Gastroesophageal sphincter (tissue), 3 donors: ENCODE measurements at regions not wholly inside any gene's neighbourhood (a gene's known extent, or its start where the extent isn't known, plus 50 kb on each side); places are given as distances from the start of the nearest gene placed in this dataset.

Source experiments
- EP300 ChIP-seq: sonication (generic); formaldehyde crosslinking; IDR thresholded peaks from one replicate; pipeline ENCODE4 v1.6.1; 2017; ENCODE audit warnings: antibody characterized with exemption, mild to moderate bottlenecking
- POLR2A ChIP-seq, 2 donors: fragments of 450-650 bp; IDR thresholded peaks; one replicate each; pipeline ENCODE4 v1.6.1; 2017; ENCODE audit warnings: antibody characterized with exemption in 2 of 2, mild to moderate bottlenecking in 2 of 2, moderate library complexity in 1 of 2
- TF ChIP-seq, protein P1 (sequence below), 4 experiments: fragments of 200-600 bp in 2 of 4; fragments of 450-650 bp in 2 of 4; sonication (generic) in 1 of 4; IDR thresholded peaks; one replicate each; pipeline ENCODE4 v1.5.1; 2017 to 2019; ENCODE audit warnings: antibody characterized with exemption in 4 of 4, mild to moderate bottlenecking in 2 of 4, moderate library complexity in 2 of 4

DNA sequence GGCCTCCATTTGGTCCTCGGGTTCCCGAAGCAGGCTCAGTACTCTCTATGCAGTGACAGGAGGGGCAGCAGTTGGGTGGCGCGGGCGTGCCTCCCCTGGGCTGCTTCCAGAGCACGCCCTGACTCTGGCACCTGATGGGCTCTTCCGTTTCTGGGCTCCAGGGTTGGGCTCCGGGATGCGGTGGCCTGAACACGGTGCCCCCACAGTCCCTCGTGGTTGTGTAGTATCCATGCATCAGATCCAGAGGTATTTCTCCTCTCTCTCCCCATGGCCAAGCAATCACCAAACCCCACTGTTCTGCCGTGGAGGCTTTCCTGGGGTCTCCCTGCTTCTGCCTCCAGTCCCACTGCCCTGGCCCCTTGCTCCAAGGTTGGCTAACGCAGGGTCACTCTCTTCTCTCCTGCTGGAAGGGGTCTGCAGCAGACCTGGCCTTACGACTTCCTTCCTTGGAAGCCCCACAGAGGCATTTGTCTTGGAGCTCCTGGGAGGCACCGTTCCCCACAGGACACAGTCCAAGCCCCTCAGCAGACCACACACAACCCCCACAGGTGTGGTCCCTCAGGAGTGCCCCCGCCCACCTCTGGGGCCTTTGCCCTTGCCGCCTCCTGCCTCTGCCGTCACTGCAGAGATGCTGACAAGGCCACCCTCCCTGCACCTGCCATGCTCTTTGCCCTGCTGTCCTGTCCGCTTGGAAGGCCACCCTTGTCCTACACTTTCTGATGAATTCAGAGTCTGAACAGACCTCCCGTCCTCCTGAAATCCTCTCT is 136.6 kb upstream of the ASB18 start:
- TF ChIP-seq EP300, result no peak
- TF ChIP-seq, protein P1, sequence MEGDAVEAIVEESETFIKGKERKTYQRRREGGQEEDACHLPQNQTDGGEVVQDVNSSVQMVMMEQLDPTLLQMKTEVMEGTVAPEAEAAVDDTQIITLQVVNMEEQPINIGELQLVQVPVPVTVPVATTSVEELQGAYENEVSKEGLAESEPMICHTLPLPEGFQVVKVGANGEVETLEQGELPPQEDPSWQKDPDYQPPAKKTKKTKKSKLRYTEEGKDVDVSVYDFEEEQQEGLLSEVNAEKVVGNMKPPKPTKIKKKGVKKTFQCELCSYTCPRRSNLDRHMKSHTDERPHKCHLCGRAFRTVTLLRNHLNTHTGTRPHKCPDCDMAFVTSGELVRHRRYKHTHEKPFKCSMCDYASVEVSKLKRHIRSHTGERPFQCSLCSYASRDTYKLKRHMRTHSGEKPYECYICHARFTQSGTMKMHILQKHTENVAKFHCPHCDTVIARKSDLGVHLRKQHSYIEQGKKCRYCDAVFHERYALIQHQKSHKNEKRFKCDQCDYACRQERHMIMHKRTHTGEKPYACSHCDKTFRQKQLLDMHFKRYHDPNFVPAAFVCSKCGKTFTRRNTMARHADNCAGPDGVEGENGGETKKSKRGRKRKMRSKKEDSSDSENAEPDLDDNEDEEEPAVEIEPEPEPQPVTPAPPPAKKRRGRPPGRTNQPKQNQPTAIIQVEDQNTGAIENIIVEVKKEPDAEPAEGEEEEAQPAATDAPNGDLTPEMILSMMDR (IDR thresholded peaks at IDR 0.05), result no peak
- no peak for TF ChIP-seq POLR2A (IDR thresholded peaks at IDR 0.05)
